Activated CD4-positive, alpha-beta T cell treated with anti-CD3 and anti-CD28 coated beads, Interleukin-10, Interleukin-2, amounts not matched to agents 100 ng/mL and 50 ng/mL, durations not matched to agents 16 hours and 8 hours (primary cell): ENCODE measurements at regions not wholly inside any gene's neighbourhood (a gene's known extent, or its start where the extent isn't known, plus 50 kb on each side); places are given as distances from the start of the nearest gene placed in this dataset.
"Not testable (repeated sequence)": the region's sequence is repeated elsewhere in the genome, so short reads cannot be mapped to it uniquely, and the experiment has no call there.

ENCODE experiments used
- DNase-seq: peaks from one replicate; pipeline ENCODE4 v3.0.0-alpha.2; 2020

DNA sequence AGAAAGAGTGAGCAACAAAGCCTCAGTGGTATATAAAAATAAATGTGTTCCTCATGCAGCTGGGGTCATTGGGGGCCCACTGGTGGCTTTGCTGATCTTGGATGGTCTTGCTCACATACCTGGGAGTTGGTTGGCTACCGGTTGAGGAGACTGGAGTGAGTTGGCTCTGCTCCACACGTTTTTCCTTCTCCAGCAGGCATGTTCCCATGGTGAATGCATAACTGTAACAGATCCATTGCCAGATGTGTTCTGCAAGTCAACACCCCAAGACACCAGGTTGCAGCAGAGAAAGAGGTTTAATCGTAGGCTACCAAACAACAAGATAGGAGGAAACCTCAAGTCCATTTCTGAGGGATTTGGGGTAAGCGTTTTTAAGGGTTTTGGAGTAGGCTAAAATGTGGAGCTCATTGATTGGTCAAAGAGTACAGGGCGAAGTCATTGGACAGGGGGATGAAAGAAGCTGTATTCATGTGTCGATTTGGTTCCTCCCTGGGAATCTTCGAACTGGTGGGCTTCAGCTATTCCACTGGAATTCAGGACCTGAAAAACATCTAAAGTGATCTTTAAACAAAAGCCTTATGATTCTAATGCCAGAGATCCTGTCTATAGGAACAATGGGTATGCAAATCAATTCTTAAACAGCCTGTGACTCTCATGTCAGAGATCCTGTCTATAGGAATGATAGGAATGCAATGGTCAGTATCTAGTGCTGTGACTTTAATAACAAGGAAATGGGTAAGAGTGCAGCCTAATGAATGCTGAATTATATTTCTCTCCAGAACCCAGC lies 467.5 kb upstream of the C16orf82 start:
- no peak for DNase-seq

DNA sequence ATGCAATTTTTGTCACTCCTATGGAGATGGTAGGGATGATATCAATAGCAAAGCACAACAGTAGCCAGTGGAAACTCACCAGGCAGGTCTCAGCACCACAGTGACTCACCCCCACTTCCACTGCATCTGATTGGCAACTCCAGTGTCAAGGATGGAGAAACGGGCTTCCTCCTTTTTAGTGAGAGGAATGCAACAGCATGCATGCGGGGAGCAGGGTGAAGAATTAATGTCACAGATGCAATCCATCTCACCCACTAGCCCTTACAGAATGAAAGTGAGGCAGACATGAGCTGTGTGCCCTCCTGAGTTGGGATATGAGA lies 467.0 kb upstream of the C16orf82 start:
- DNase-seq, result no peak

DNA sequence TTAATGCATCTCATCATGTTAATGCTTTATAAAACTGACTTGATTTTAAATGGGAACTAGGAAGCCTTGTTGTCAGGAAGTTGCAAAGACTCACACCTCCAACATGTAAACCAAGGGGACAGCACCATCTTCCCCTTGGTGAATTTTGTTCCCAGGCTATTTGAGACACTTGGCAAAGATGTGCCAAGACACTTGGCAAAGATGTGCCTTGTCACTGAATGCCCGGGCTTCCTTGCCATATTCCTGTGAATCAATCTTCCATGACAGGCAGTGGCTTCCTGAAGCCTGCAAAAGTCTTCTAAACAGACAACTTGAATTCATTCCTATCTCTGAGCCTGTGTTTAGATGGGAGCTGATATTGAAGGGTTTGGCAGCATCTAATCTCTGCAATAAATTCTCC lies 465.4 kb upstream of the C16orf82 start:
- DNase-seq, result no peak

DNA sequence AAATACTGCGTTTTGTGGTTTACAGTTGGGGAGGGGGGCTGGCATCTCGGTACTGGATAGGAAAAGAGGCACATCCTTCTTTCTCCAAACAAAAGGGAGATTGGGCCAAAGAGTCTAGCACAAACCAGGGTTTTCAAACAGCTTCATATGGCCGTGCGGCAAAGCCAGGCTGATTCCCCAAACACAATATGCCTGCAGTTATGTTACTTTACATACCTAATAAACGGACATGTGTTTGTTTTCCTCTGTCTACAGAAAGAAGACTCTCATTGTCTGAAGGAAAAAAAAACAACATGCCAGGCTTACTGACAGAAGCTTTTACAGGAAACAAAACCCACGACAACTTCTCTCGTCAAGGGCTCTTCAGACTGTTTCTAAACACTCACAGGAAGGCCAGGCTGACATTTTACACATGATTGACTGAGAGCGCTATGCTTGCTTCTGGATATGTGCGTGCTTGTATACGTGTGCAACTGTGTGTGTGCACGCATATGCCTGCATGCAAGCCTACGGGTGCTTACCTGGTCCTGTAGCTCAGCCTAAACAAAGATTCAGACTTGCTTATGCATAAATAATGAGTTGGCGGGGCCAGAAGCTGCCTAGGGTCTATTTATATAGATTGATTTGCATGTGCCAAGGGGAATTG lies 461.0 kb upstream of the C16orf82 start:
- no peak for DNase-seq

DNA sequence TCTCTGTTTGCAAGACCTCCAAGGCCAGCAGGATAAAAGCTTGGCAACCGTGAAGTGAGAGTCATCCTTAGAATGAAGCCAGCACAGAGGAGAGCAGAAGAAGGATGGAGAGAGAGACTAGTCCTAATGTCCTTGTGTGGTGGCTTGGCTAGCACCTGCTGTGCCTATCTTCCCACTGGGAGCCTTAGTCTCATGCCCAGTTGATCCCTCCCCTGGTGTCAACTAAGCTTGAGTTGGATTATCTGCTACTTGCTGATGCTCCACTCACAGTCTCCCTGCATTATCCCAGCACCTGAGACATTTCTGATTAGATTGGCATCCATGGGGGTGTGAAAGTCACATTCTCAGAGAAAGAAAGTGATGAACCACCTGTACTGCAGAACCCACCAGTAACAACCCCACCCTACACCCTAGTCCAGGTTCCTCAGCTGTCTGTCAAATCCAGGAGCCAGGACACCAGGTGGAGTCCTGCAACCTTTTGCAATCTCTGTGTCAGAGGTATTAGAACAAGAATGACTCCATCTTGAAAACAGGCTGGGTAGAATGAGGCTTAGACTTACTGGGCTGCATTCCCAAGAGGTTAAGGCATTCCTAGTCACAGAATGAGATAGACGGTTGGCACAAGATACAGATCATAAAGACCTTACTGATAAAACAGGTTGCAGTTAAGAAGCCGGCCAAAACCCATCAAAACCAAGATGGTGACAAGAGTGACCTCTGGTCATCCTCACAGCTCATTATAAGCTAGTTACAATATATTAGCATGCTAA lies 460.2 kb upstream of the C16orf82 start:
- no peak for DNase-seq

DNA sequence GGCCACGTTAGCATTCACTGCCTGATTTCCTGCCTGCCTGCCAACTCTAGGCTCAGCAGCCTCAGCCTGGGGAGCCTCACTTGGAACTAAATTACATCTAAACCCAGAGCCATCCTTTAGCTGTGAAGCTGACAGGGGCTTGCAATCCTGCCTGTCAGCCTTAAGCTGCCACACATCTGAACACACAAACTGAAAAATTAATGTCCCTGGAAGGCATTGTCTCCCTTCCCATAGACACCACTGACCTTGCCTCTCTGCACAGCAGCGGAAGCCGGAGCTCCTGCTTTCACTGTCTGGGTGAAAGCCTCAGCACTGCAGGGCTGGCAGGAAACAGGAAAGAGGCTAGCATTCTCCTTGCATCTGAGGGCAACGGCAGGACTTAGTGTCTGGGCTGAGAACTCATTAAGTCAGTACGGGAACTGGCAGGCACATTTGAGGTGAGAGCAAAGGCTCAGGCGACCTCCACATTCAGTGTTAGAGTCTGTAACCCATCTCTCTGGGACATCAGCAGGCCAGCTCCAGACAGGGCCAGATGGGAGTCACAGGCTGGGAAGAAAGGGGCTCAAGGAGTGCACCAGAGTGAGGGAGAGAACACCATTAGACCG lies 452.4 kb upstream of the C16orf82 start:
- peak; percentile 32 for DNase-seq

DNA sequence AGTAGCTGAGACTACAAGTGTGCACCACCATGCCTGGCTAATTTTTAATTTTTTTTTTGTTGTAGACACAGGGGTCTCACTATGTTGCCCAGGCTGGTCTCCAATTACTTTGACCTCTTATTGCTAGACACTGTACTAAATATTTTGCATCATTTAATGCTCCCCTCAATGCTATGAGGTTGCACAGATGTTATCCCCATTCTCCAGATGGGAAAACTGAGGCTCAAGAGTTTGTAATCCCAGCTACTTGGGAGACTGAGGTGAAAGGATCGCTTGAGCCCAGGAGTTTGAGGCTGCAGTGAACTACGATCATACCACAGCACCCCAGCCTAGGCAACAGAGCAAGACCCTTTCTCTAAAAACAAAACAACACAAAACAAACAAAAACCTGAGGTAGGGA lies 443.3 kb upstream of the C16orf82 start:
- DNase-seq, result no peak

DNA sequence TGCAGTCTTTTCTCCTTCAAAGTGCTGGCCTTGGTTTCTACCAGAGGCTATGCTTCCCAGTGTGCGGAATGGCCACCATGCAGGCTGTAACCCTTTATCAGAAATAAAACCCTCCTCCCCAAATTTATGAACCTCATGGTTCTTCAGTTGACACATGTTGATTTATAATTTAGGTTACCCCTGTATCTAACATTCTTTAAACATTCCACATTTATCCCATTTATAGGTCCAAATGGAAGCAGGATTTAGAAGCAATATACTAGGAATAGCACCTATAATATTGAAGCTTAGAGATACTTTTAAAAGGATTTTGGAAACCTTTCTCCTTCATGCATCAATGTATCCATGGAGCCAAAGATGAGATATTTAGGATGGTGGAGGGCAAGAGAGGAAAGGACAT lies 438.8 kb upstream of the C16orf82 start:
- no peak for DNase-seq

DNA sequence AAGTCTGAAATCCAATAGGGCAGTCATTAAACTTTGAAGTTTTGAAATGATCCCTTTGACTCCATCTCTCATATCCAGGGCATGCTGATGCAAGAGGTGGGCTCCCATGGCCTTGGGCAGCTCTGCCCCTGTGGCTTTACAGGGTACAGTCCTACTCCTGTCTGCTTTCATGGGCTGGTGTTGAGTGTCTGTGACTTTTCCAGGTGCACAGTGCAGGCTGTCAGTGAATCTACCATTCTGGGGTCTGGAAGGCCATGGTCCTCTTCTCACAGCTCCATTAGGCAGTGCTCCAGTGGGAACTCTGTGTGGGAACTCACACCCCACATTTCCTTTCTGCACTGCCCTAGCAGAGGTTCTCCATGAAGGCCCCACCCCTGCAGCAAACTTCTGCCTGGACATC lies 435.4 kb upstream of the C16orf82 start:
- DNase-seq, result not testable (repeated sequence)

DNA sequence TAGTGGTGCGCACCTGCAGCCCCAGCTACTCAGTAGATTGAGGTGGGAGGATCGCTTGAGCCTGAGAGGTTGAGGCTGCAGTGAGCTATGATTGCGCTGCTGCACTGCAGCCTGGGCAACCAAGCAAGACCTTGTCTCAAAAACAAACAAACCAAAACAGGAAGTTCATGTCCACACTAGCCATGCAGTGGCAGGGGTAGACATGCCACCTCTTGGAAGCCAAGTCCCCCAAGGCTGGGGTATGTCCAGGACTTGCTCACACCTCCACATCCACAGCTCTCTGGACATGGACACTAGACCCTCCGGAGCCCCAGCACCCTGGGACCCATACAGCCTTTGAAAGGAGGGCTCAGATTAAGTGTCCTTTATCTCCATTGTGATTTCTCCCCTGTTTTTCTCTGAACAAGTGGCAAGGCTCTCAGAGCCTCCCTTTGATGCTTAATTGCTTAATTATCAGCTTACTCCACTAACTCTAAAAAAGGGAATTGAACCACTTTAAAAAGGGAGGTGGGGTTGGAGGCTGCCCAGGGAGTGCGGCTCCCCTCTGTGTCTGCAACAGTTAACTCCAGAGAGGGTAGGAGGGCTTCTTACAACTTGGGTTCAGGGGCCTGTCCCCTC lies 424.6 kb upstream of the C16orf82 start:
- no peak for DNase-seq

DNA sequence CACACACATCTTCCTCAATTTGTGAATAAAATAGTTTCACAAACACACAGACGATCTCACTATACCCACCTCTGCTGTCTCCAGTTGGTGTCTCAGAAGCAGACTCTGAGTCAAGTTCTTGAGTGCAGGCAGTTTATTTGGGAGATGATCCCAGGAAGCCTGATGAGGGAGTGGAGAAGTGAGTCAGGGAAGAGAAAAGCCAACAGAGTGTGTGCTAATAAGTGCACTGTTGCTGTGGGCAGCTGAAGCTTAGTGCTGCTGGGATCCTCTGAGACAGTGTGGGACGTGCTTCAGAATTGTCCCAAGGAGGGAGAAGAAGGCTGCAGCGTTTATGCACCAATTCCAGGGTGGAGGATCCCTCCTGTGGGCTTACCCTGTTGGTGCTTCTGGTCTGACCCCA lies 423.2 kb upstream of the C16orf82 start:
- no peak for DNase-seq

DNA sequence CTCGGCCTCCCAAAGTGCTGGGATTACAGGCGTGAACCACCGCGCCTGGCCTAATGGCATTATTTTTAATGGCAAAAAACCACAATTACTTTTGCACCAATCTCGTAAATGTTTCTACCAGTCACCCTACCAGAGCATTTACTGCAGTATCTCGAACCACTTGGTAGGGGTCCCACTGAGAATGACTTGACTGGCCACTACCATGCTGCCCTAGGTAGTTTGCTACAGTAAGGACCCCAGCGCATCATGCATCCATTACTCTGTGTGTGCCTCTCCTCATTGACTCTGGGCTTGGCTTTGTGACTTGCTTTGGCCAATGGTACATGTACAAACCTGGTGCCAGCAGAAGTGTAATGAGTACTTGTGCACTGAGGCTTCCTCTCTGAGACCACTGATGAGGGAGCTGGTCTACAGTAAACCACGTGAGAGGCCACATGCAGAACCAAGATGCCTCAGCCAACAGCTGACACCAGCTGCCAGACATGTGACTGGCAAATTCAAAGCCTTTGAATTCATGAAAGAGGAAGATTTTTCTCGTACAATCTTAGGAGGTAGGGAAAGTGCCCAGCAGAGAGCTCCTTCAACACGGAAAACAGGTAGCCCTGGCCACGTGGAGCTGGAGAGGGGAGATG lies 421.7 kb upstream of the C16orf82 start:
- peak; percentile 38 for DNase-seq

DNA sequence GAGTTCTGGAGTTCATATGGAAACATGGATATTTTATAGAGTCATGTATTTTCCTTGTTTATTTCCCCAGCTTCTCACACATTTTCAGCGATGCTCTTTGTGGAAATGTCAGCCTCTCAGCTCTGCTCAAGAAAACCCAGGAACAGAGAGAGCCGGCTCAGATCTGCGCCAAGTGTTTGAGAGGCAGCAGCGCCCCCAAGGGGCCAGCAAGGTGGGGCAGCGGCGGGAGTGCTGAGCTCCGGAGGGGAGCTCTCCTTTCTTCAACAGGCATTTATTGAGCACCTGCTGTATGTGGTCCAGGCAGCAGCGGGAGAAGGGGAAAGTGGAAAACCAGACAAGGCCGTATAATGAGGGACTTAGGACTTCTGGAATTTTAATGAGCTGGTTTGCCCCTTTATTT lies 421.1 kb upstream of the C16orf82 start:
- DNase-seq, result peak; percentile 60

DNA sequence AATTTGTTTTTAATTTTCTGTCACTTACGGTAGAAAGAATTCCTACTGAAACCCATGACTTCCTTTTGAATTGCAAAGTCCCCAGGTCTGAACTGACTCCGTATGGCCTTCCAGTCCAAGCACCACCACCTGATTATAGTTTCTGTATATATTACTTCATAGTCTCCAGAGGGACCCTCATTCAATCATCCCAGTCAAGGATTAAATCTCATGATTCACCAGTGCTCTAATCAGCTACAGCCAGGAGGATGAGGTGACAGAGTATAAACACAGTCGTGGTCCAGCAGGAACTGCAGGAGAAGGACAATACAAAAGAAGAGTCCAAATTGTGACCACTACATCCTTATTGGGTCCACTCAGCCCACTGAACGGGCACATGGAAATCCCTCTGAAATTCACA lies 418.9 kb upstream of the C16orf82 start:
- DNase-seq, result no peak

DNA sequence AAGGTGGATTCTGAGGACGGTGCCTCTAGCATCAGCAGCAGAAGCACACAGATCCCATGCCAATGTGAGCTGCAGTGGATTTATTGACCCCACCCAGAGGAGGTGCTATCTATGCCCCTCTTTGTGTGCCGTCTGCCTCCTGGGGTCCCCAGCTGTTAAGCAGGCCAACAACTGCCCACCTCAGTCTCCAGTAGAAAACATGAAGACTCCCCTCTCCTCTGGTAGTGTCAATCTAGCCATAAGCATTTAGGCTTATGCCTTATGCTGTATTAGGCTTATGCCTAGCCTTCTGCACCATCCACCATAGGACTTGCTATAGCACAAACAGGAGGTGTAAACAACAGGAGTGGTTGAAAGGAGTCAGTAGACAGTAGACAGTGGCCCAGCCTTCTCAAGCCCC lies 417.9 kb upstream of the C16orf82 start:
- DNase-seq, result no peak

DNA sequence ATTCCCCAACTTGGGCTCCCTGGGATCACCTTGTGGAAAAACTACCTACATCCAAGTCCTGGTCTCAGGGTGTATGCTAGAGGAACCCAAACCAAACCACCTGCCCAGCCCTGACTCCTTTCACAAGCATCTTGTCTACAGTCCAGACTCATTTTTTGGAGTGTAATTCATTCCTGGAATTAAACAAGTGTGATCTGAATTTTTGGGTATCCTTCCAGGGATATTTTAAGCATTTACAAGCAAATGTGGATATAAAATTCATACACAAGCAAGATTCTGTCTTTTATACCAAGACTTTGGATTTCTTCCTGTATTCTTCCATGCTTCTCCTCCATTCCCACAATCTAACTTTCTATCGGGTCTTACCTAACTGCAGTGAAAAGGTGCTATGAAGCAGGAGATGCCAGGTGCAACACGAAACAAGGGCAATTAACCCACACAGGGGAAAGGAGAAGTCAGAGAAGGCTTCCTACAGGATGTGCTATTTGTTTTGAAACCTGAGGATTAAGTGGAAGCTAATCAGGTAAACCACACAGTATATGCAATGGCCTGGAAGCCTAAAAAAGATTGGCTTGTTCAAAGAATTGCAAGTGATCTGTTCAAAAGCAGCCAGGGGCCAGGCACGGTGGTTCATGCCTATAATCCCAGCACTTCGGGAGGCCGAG lies 417.2 kb upstream of the C16orf82 start:
- no peak for DNase-seq

DNA sequence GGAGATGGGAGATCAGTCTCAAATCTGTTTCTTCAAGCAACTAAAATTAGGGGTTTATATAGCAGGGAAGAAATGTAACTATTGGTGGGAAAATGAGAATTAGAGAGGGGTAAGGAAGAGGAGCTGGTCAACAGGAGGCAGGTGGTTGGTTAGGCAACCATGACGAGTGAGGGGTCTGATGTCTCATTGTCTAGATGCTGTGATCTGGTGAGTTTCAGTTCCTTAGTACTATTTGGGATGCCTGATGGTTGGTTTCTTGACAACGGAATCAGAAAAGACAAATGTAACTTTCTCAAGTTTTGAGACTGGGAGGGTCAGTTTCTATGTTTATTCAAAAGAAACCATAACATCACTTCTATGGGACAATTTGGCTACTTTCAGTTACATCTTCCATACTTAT lies 415.3 kb upstream of the C16orf82 start:
- DNase-seq, result no peak

DNA sequence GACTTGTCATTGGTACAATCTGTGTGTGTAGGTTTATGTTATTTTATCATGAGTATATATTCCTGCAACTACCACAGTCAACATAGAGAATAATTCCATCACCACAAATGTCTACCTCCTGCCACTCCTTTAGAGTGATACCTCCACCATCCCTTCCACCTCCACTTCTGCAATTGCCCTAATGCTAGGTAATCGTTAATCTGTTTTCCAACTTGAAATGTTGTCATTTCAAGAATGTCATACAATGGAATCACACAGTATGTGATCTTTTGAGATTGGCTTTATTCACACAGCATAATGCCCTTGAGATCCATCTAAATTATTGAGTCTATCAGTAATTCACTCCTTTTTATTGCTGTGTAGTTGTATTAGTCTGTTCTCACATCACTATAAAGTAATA lies 414.8 kb upstream of the C16orf82 start:
- no peak for DNase-seq

DNA sequence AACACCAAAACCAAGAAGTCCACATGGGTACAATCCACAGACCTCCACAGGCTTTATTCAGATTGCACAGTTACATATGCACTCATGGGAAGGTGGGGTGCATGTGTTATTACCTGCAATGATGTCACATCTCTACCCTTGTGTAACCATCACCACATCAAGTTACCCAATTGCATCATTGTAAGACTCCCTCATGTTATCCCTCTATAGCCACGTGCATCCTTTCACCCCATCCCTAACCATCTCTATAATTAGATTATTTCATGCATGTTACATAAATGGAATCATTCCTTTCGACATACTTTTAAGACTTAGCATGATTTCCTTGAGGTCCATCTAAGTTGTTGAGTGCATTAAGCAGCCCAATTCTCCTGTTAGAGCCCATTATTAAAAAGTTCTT lies 408.2 kb upstream of the C16orf82 start:
- no peak for DNase-seq

DNA sequence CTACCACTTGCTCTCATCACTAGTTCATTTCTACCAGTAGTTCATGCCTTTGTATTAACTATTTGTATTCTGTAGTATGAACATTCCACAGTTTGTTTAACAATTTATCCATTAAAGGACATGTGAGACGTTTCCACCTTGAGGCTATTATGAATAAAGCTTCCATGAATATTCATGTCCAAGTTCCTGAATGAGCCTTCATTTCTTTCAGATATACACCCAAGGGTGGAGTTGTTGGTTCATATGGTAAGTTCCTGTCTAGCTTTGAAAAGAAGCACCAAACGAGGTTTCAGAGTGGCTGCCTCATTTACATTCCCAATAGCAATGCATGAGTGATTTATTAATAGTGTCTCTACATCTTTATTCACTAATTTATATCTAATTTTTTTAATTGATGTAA lies 407.8 kb upstream of the C16orf82 start:
- no peak for DNase-seq

DNA sequence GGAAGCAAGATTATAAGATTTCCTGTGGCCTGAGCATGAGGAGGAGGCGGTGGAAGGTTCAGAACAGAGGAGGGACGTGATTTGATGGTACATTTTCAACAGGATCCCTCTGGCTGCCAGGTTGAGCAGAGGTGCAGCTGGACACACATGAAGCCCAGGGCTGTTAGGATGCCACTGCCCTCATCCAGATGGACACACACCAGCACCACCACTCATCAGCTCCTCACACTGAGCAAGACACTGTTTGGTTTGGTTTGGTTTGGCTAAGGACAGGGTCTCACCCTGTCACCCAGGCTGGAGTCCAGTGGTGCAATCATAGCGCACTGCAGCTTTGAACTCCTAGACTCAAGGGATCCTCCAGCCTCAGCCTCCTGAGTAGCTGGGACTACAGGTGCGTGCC lies 402.6 kb upstream of the C16orf82 start:
- no peak for DNase-seq
